HuH-7.5 (cell line): ENCODE measurements at regions not wholly inside any gene's neighbourhood (a gene's known extent, or its start where the extent isn't known, plus 50 kb on each side); places are given as distances from the start of the nearest gene placed in this dataset.

Source experiments
- DNase-seq: peaks from one replicate; pipeline ENCODE4 v3.0.0; 2011; ENCODE audit warnings: low spot score

GRCh38 chr13:40191186-40191980 is 475.1 kb downstream of the FOXO1 start:
- DNase-seq: no peak

GRCh38 chr13:40192452-40192851 is 474.0 kb downstream of the FOXO1 start:
- no peak for DNase-seq

GRCh38 chr13:40192858-40193257 is 473.6 kb downstream of the FOXO1 start:
- DNase-seq: no peak

GRCh38 chr13:40193286-40194223 is 472.9 kb downstream of the FOXO1 start:
- no peak for DNase-seq

- DNase-seq: no peak
Observed at GRCh38 chr13:40194224-40194806, 472.1 kb downstream of the FOXO1 start.

GRCh38 chr13:40197049-40197448 is 469.4 kb downstream of the FOXO1 start:
- no peak for DNase-seq

GRCh38 chr13:40197936-40198595 is 468.4 kb downstream of the FOXO1 start:
- DNase-seq: no peak

- DNase-seq: no peak
Observed at GRCh38 chr13:40200273-40200978, 466.0 kb downstream of the FOXO1 start.

GRCh38 chr13:40204246-40204645 is 462.2 kb downstream of the FOXO1 start:
- DNase-seq: no peak

GRCh38 chr13:40205771-40206240 is 460.6 kb downstream of the FOXO1 start:
- DNase-seq: no peak

GRCh38 chr13:40206241-40207000 is 460.0 kb downstream of the FOXO1 start:
- DNase-seq: no peak

GRCh38 chr13:40207001-40207478 is 459.4 kb downstream of the FOXO1 start:
- DNase-seq: no peak

- DNase-seq: no peak
Observed at GRCh38 chr13:40208517-40208916, 457.9 kb downstream of the FOXO1 start.

- no peak for DNase-seq
Observed at GRCh38 chr13:40210865-40211585, 455.4 kb downstream of the FOXO1 start.

GRCh38 chr13:40211586-40211968 is 454.9 kb downstream of the FOXO1 start:
- DNase-seq: no peak

- no peak for DNase-seq
Observed at GRCh38 chr13:40213779-40214178, 452.7 kb downstream of the FOXO1 start.

- DNase-seq: no peak
Observed at GRCh38 chr13:40215311-40215710, 451.1 kb downstream of the FOXO1 start.

GRCh38 chr13:40215747-40216146 is 450.7 kb downstream of the FOXO1 start:
- no peak for DNase-seq

- no peak for DNase-seq
Observed at GRCh38 chr13:40217675-40218074, 448.8 kb downstream of the FOXO1 start.
